ENCODE measurements at regions not wholly inside any gene's neighbourhood (a gene's known extent, or its start where the extent isn't known, plus 50 kb on each side); places are given as distances from the start of the nearest gene placed in this dataset.

- TF ChIP-seq CTCF (IDR thresholded peaks at IDR 0.05 in 2 of 3, conservative IDR thresholded peaks at IDR 0.05 in 1 of 3; ENCODE audit: control insufficient read depth in 2 of 3, extremely low read depth in 1 of 3, insufficient read depth in 1 of 3, low read depth in 3 of 3, low read length in 3 of 3) = no peak
- TF ChIP-seq BCL11A (IDR thresholded peaks at IDR 0.05; ENCODE audit: low read depth, low read length) = peak; percentile 26; the same call in 1 of the 2 replicates
- TF ChIP-seq ZBTB4 (CRISPR knock-in tag; IDR thresholded peaks at IDR 0.05) = no peak
- TF ChIP-seq MEF2B (IDR thresholded peaks at IDR 0.05; ENCODE audit: partially characterized antibody, poor library complexity, severe bottlenecking) = no peak
- TF ChIP-seq MLLT1 (IDR thresholded peaks at IDR 0.05) = no peak
- TF ChIP-seq JUND (IDR thresholded peaks at IDR 0.05; ENCODE audit: low read depth, low read length) = no peak
- TF ChIP-seq HDGF (IDR thresholded peaks at IDR 0.05) = no peak
- 0 out of 2 replicates have a peak, but pooled peaks have one; percentile 51 for TF ChIP-seq CBX5 (IDR thresholded peaks at IDR 0.05; ENCODE audit: low read depth)
- TF ChIP-seq NR2F1 (conservative IDR thresholded peaks at IDR 0.05) = 0 out of 2 replicates have a peak, but pooled peaks have one; percentile 25
- TF ChIP-seq RCOR1 (conservative IDR thresholded peaks at IDR 0.05; ENCODE audit: low read depth, low read length) = no peak
- TF ChIP-seq SMAD1 (IDR thresholded peaks at IDR 0.05; ENCODE audit: low read depth, partially characterized antibody) = no peak
- TF ChIP-seq CBX3 (IDR thresholded peaks at IDR 0.05; ENCODE audit: borderline replicate concordance, low read depth) = no peak
- no peak for TF ChIP-seq E2F8 (IDR thresholded peaks at IDR 0.05; ENCODE audit: low read depth, partially characterized antibody)
- TF ChIP-seq JUNB (IDR thresholded peaks at IDR 0.05) = peak; percentile 31; the same call in 1 of the 2 replicates
- peak; percentile 29; the same call in 1 of the 2 replicates for TF ChIP-seq PKNOX1 (IDR thresholded peaks at IDR 0.05)
- no peak for TF ChIP-seq KLF5 (IDR thresholded peaks at IDR 0.05; ENCODE audit: partially characterized antibody)
- TF ChIP-seq FOXM1 (IDR thresholded peaks at IDR 0.05; ENCODE audit: low read depth, low read length) = peak; percentile 80; the same call in 1 of the 2 replicates
- TF ChIP-seq MYC (IDR thresholded peaks at IDR 0.05; ENCODE audit: insufficient read depth, insufficient read length, insufficient replicate concordance, low read length, severe bottlenecking) = no peak
- no peak for TF ChIP-seq RAD21 (IDR thresholded peaks at IDR 0.05; ENCODE audit: insufficient read depth, low read depth, low read length)
- no peak for TF ChIP-seq MTA3 (IDR thresholded peaks at IDR 0.05; ENCODE audit: borderline replicate concordance, low read length)
- TF ChIP-seq GABPA (IDR thresholded peaks at IDR 0.05; ENCODE audit: low read depth) = peak; percentile 38; the same call in 1 of the 2 replicates
Measured at GRCh38 chr3:99012051-99012450, 110.6 kb upstream of the DCBLD2 start (continued).
